ENCODE measurements at regions not wholly inside any gene's neighbourhood (a gene's known extent, or its start where the extent isn't known, plus 50 kb on each side); places are given as distances from the start of the nearest gene placed in this dataset.
"Not testable (repeated sequence)": the region's sequence is repeated elsewhere in the genome, so short reads cannot be mapped to it uniquely, and the experiment has no call there.

DNA sequence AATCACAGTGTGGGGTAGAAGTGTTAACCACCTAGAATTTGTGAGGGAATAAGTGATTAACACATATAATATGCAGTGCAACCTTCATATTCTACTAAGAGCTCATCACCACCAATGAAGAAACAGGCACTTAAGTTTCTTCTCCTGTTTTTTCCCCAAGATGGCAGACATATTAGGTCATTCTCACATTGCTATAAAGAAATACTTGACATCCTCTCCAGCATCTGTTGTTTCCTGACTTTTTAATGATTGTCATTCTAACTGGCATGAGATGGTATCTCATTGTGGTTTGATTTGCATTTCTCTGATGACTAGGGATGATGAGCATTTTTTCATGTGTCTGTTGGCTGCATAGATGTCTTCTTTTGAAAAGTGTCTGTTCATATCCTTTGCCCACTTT, 301.5 kb upstream of the CLEC14A start:
- DNase-seq = not testable (repeated sequence)

DNA sequence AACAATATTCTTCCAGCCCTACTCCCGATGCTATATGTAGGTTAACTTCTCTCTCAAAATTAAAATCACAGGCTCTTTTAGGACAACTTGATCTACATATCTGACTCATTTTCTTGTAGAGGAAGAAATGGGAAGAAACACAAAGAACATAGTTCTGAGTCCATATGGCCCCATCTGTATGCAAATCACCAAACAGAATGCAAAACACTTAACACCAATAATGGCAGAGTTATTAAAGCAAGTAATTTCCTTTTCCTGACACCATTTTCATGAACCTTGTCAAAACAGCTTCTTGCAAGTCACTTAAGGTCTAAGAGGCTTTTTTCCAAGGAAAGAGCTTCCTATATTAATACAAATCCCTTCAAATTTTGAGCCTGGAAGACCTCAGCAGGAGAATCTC, 300.4 kb upstream of the CLEC14A start:
- DNase-seq = no peak

DNA sequence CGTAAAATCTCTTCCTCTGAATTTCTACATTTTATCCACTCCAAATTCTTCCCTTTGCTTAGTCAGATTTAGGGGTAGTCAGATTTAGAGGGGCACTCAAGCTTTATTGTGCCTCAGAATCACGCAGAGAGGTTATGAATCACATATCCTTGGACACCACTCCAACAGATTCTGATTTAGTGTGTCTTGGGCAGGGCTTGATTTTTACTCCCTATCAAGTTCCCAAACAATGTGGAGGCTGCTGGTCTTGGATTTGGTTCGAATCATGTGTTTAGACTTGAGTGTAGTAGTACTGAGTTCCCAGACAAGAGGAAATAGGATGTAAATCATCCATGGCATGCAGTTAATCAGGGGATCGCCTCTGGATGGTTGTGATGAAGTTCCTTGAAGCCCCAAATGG, 298.1 kb upstream of the CLEC14A start:
- no peak for DNase-seq

DNA sequence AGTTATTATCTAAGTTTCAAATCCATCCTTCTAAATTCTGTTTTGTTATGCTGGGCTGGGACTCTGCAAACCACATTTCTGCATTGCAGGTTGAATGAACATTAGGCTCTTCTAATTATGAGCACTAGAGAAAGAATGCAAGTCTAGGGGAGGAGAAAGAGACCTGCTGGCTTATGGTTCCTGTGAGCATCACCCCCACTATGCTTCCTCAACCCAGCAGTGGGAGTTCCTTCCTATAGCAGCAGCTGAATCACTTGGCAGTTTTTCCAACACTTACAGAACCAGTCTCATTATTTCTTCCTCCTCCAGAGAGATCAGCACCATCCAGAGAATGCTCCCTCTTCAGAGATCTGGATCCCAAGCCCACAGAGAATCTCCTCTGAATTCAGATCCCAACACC, 297.7 kb upstream of the CLEC14A start:
- DNase-seq = no peak

DNA sequence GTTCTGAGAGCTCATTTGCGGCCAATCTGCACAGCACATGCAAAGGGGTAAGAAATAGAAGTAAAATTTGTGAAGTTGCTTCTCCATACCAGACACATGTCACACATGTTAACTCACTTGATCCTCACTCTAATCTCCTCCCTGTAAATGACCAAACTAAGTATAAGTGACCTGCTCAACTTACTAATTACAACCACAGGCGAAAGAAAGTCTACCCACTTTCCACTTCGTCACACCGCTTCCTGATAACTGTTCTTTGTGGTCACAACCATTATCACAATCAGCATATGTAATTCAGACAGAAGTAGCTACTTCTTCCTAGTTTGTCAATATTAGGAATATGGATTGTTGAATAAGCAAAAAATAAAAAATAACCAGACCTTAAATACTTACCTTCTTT, 293.7 kb upstream of the CLEC14A start:
- no peak for DNase-seq

DNA sequence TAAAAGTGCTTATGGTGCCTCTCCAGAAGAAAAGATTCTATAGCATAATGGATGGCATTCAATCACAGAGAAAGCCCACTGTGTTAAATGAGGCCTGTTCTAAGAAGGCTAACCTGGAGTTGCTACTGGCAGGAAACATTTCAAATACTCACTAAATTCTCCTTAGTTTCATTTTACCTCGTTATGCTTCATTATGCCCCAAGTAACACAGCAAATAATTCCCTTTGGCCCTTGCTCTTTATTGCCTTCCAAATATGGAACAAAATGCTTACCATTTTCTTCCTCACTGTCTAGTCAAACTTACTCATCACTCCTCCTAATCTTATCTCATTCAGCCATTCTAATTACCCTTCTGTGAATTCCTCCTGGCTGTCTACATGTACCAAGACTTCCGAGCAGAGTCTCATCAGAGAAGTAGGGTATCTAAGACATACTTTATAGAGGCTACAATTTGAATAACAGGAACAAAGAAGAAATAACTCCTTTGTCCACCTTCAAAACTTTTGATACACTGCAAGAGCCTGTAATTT, 292.1 kb upstream of the CLEC14A start:
- no peak for DNase-seq

DNA sequence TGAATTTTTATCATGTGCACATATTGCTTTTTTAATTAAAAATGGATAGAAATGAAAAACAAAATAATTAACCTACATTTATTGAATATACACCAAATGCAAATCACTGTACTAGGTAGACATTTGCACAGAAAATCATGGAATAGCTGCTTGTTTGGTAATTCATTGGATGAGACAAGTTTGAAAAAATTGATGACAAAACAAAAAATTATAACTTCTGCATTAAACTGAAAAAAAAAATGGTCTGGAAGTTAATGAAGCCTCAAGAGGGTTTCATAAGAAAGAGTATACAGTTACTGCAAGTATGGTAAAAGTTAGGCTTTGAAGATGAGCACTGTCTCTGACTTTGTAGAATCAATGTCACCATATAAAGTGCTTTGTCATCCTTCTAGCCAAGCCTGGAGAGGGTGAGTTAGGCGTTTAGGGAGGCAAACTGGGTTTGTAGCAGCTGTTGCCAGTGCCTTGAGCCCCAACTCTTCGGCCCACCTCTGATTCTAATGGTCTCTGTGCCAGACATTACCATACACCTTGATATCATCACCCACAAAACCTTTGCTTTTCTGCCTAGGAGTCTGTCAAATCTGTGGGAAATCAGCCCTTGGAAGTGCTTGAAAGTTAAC, 291.1 kb upstream of the CLEC14A start:
- DNase-seq = no peak

DNA sequence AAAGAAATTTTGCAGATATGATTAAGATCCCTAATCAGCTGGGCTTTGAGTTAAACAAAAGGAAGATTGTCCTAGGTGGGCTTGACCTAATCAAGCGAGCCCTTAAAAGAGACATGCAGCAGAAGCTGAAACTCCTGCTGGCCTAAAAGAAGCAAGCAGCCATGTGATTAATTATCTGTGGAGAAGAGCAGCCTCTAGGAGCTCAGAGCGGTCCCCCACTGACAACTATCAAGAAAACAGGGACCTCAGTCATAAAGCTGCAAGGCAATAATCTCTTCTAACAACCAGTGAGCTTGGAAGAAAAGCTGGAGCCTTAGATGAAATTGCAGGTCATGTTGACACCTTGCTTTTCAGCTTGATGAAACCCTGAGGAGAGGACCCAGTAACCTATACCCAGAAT, 288.9 kb upstream of the CLEC14A start:
- no peak for DNase-seq

DNA sequence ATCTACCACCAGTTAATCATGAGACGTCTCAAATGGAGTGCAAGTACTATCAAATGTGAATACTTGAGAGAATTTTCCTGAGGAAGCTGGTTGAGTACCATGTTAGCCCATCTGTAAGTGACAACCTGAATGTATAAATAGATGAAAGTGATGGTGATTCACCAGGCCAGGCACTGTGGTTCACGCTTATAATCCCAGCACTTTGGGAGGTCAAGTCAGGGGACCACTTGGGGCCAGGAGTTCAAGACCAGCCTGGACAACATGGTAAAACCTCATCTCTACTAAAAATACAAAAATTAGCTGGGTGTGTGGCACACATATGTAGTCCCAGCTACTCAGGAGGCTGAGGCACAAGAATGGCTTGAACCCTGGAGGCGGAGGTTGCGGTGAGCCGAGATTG, 288.0 kb upstream of the CLEC14A start:
- not testable (repeated sequence) for DNase-seq

DNA sequence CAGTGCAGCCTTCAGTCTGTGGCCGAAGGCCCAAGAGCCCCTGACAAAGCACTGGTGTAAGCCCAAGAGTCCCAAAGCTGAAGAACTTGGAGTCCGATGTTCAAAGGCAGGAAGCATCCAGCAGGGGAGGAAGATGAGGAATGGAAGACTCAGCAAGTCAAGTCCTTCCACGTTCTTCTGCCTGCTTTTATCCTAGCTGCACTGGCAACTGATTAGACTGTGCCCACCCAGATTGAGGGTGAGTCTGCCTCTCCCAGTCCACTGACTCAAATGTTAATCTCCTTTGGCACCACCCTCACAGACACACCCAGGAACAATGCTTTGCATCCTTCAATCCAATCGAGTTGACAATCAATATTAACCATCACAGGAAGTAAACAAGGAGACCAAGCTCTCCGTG, 282.2 kb upstream of the CLEC14A start:
- not testable (repeated sequence) for DNase-seq

DNA sequence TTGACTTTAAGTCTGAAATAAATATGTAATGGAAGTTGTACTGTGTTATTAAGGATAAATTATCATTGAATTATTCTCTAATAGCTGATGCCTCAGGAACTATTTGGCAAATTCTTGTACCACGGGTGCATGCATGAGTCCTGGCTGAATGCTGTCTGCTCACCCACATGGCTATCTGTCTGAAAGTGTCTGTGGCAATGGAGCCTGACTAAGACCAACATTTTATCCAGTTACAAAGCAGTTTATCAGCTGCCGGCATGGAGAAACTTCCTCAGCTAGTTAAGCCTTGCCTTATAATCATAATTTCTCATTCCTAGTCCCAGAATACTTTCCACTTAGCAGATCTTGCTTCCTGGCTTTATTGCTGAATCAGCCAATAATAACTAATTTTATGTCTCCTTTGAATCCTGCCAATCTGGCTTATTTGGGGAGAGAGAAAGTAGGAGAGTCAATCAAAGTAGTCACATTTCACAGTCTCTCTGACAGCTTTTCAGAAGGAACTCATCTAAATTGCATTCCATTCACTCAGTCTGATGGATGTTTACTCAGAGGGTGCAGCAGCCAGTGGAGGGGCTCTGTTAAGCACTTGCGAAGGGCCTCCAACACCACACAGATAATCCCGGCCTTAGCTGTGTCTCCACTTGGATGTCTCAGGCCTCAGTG, 280.6 kb upstream of the CLEC14A start:
- no peak for DNase-seq

DNA sequence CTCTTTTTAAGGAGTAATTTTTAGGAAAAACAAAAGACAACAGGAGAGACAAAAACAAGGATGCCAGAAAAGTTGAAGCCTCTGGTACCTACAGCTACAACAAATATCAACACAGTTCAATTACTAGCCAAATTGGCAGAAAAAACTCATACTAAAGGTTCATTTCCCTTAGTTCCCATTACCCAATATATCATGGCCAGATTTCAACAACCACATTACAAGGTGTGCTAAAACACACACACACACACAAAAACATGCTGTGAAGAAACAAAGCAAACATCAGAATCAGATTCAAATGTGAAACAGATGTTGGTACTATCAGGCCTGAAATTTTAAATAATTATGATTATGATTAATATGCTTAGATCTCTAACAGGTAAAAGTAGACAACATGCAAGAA, 272.7 kb upstream of the CLEC14A start:
- DNase-seq = no peak

DNA sequence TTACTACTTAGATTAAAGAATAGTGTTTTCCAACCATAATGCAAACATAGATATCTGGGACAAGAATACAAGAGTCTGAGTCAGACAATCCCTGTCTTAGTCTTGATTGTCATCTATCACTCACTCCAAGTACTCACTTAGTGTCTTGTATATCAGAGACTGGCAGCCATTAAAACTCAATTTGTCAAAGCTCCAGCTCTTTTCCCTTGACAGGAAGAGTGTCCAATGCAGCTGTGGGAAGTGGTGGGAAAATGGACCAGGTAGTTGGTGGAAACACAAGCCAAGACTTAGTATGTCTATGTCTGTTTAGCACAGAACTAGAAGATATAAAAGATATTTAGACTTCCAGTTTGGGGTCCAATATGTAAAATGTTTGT, 271.6 kb upstream of the CLEC14A start:
- no peak for DNase-seq

DNA sequence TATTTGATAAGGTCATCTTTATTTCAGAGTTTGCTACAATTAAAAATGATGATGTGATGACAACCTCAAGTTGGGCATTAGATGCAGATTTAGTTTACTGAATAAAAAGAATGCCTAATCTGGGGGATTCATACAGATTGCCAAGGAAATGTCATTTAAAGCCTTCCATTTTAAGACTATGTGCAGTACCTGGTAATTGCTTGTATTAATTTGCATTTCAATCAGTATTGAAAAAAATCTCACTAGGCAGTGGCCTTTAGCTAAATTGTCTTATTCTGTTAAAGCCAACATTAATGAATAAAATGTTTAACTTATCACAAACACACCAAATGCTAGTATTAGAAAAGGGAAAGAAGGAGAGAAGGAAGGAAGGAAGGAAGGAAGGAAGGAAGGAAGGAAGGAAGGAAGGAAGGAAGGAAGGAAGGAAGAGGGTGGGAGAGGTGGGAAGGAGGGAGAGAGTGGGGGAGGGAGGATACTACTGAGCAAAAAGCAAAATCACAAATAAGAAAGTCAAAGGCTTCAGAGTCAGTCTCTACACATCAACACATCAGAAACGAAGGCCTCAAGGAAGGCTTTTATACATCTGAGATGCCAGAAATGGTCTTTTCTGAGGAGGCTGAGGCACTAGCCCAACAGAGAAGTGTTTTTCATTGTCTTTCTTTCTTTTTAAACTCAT, 271.1 kb upstream of the CLEC14A start:
- no peak for DNase-seq

DNA sequence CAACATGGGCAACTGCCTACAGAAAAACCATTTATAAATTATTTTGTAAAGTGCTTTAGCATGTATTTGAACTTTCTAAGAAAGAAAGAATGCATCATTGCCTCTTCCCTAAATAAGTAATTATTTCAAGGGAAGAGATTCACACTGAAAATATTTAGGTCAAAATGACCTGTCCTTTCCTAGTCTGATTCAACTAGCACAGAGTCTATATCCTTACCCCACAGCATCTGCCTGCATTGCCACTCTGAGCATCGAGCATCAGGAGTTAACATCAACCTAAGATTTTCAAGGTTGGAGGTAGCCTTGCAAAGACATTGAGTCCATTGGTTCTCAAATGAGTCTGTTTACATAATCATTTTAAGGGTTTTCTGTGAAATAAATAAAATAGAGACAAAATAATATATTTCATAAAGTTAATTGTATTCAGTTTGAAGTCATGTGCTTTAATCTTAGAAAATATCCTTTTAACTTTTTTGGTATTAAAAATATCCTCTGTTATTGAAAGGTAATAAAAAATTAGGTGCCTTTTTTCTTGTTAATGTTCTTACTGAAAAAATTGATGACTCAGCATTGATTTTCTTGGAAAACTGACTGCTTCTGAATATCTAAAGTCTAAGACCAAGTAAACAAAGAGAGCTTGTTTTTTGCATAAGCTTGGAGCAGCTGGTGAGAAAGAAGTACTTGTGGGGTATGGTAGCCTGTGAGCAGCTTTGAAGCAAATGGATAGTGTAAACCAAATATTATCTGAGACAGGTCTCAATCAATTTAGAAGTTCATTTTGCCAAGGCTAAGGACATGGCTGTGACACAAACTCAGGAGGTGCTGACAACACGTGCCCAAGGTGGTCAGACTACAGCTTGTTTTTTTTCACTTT, 269.0 kb upstream of the CLEC14A start:
- DNase-seq = no peak

DNA sequence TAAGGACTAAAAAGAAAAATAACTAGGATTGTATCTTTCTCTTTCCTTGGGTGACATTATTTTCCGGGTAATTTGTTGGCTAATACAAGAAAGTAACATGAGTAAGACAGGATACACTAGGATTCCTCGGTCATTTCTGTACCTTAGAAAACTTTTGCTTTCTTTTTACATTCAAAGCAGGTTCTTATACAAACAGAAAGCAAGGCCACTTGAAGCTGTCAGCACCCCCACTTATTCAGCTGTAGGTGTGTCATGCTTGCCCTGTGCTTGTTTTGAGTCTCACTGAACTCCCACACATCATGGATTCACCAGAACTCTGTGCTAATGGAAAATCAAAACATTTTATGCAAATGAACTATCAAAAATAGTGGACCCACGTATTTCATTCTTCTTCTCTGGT, 266.8 kb upstream of the CLEC14A start:
- DNase-seq = no peak

DNA sequence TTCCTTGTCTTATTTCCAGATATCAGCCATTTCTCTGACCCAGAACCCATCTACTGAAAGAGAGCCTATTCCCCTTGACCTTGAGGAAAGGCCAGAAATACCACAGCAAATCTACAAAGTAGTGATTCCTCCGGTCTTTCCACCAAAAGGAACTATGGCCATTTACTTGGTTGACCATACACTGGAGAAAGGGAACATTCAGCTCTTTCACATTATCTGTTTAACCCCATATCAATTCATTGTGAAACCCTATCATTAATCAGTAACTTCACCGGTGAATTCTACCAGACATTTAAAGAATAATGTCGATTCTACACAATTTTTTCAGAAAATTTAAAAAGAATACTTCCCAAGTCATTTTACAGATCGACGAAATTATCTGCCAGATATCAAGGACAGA, 265.7 kb upstream of the CLEC14A start:
- DNase-seq = no peak

DNA sequence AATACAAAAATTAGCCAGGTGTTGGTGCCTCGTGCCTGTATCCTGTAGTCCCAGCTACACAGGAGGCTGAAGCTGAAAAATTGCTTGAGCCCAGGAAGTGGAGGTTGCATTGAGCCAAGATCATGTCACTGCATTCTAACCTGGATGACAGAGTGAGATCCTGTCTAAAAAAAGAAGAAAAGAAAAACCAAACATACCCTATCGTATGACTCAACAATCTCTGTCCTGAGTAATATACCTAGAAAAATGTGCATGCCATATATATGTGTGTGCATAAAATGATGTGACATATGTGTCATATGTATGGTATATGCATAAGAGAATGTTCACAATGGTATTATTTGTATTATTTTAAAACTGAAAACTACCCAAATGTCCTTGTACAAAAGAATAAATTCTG, 261.5 kb upstream of the CLEC14A start:
- no peak for DNase-seq

DNA sequence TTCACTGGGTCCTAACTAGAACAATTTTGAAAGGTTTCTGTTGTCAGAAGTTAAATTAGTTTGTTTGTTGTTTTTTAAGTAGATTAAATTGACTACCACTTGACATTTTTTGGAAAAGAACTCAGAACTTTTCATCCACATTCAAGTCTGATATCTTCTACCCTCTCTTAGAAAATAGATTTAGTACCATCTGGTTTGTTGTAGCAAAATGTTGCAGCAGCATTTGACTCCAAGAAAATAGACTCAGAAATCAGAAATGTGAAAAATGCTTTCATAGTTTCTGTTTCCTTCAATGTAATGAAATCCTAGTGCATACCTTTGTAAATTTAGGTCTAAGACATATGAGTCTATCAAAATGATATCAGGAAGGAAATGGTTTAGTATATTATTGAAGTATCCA, 256.3 kb upstream of the CLEC14A start:
- DNase-seq = no peak

DNA sequence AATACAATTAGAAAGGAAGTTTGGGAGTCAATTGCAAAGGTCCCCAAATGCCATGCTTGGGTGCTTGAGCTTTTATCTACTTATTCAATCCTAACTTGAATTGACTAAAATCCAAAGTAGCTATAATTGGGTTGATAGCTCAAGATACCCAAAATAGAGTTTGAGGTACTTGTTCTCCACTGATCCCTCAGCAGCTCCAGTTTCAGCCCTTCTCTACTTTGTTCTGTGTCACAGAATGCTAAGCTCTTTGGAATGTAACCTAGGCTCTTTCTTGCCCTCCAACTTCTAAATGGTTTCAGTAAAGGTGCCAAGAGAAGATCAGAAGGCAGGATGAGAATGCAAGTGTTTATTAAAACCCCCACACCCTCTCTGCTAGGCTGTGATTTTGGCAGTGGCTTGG, 251.4 kb upstream of the CLEC14A start:
- no peak for DNase-seq

DNA sequence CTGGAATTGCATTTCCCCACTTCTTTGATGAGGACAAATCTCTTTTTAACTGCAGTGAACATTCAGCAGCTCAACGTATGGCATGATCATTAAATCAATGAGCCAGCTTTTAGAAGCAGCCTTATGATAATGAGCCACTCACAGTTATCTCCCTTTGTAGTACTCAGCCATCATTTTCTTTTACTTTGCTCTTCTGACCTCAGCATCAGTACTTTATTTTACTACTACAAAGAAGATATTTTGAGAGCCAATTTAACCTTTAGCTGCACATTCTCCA, 250.0 kb upstream of the CLEC14A start:
- DNase-seq = no peak

DNA sequence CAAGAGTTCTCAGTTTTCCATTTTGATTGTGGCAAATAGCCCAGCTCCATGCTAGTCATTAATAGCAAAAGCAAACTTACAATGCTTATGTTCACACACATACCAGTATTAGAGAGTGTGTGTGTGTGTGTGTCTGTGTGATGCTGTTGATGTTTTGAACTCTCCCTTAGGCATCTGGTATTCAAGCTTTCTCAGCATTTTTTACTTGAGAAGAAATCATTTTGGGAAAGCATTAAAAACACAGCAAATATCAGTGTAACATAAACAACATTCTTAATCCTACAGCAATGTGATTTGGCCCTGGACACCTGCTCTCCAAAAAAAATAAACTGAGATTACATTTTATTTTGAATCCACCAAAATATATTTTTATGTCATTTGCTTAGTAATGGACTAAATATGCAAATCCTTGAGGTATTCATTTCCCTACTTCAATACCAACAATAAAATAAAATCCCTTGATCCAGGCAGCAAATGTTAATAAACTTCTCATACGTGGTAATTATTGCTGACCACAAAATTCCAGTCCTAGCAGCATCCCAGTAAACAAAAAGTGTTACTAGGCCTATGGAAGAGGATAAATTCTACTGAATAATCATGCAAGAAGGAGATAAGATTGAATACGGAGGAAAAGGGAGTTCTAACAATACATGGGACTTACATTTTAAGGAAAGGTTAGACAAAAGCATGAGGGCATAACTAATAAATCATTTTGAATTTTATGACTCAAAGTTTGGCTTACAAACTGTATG, 249.5 kb upstream of the CLEC14A start:
- no peak for DNase-seq

DNA sequence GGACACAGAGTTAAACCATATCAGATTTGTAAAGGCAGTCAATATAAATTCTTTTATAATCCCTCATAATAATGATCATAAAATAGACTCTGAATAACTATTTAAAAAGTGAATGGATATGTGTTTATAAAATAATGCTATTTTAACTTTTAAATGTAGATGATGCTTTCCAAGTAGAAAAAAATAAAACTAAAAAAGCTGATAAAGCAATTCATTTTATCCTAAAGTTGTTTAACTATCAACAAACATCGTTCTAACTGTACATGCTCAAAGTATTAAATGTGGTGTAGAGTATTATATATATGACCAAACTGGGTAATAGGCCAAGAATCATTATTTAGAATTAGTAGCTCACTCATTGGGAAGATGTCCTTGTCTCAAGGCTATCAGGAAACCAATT, 248.3 kb upstream of the CLEC14A start:
- no peak for DNase-seq

Measured in DMS153 (cell line).